Mesothelial cell of epicardium (in vitro differentiated cells): ENCODE measurements at regions not wholly inside any gene's neighbourhood (a gene's known extent, or its start where the extent isn't known, plus 50 kb on each side); places are given as distances from the start of the nearest gene placed in this dataset.

Experiments used
- DNase-seq, 2 experiments: peaks; one replicate each; pipeline ENCODE4 v3.0.0; 2021; ENCODE audit warnings: low spot score in 2 of 2; ENCODE audit not compliant: unreplicated experiment in 2 of 2
- H3K27ac Mint-ChIP-seq: 2 replicates; pipeline ENCODE4 v1.8.0; 2021; ENCODE audit warnings: mixed read lengths
- H3K27me3 Mint-ChIP-seq: 2 replicates; pipeline ENCODE4 v1.8.0; 2021; ENCODE audit warnings: low read depth, mixed read lengths
- H3K36me3 Mint-ChIP-seq: 2 replicates; pipeline ENCODE4 v1.8.0; 2021; ENCODE audit warnings: mixed read lengths
- H3K4me1 Mint-ChIP-seq: 2 replicates; pipeline ENCODE4 v1.8.0; 2021; ENCODE audit warnings: mixed read lengths
- H3K4me3 Mint-ChIP-seq: 2 replicates; pipeline ENCODE4 v1.8.0; 2021; ENCODE audit warnings: mild to moderate bottlenecking, moderate library complexity, mixed read lengths
- H3K9me3 Mint-ChIP-seq: 2 replicates; pipeline ENCODE4 v1.8.0; 2021; ENCODE audit warnings: mixed read lengths
- TF ChIP-seq, protein P1 (sequence below): fragments of 200-600 bp; sonication (generic); IDR thresholded peaks from one replicate; pipeline ENCODE4 v1.5.0; 2021; ENCODE audit warnings: antibody characterized with exemption; ENCODE audit not compliant: unreplicated experiment

GRCh38 chr5:118555727-118556126 lies 432.6 kb downstream of the DTWD2 start:
- no peaks in the 10 kb centered on the region for H3K9me3 Mint-ChIP-seq
- H3K27ac Mint-ChIP-seq, result no peak overlapping the region
- peaks cover 21% of the 10 kb centered on the region for H3K4me1 Mint-ChIP-seq
- H3K4me3 Mint-ChIP-seq, result no peak overlapping the region
- no peaks in the 10 kb centered on the region for H3K36me3 Mint-ChIP-seq
- no peak for DNase-seq
- H3K27me3 Mint-ChIP-seq, result no peaks in the 10 kb centered on the region
- TF ChIP-seq, protein P1, sequence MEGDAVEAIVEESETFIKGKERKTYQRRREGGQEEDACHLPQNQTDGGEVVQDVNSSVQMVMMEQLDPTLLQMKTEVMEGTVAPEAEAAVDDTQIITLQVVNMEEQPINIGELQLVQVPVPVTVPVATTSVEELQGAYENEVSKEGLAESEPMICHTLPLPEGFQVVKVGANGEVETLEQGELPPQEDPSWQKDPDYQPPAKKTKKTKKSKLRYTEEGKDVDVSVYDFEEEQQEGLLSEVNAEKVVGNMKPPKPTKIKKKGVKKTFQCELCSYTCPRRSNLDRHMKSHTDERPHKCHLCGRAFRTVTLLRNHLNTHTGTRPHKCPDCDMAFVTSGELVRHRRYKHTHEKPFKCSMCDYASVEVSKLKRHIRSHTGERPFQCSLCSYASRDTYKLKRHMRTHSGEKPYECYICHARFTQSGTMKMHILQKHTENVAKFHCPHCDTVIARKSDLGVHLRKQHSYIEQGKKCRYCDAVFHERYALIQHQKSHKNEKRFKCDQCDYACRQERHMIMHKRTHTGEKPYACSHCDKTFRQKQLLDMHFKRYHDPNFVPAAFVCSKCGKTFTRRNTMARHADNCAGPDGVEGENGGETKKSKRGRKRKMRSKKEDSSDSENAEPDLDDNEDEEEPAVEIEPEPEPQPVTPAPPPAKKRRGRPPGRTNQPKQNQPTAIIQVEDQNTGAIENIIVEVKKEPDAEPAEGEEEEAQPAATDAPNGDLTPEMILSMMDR, result no peak

DNA sequence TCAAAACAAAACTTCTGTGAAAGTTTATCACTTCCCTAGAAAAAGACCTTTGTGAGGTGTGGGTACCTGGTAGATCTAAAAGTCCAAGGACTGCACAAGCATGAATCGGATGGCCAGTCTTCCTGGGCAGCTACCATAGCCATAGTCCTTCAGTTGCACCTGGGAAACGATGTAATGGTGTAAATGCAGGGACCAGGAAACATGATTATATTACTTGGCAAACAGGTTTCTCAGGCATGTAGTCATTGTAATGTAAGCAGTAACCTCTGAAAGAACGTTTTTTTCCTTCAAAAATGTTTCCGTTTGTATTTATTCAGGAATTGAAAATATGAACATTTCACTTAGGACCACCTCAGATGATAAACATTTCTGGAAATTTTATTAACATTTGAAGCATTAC lies 433.4 kb downstream of the DTWD2 start:
- no peak for DNase-seq
- TF ChIP-seq, protein P1, result no peak
- Mint-ChIP-seq H3K4me3 (no peak overlapping the region), H3K27me3 (no peaks in the 10 kb centered on the region), H3K4me1 (peaks cover 21% of the 10 kb centered on the region), H3K9me3 (no peaks in the 10 kb centered on the region), H3K27ac (no peak overlapping the region), H3K36me3 (no peaks in the 10 kb centered on the region)

DNA sequence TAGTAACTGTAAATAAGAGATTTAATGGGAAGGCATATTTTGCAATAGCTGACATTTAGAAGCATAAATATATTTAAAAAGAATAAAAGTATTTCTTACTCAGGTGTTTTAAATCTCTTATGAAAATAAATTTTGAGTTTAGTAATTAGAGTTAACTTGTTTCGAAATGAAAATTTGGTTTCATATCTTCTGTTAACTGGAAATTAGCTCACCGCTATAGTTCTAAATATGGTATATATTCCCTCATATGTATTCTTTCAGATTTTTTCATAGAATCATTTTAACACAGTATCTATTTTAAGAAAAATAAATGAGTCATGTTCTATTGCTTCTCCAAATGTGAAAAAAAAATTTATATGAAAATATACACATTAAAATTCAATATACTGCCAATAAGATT lies 434.1 kb downstream of the DTWD2 start:
- TF ChIP-seq, protein P1, result no peak
- H3K4me1 Mint-ChIP-seq, result peaks cover 21% of the 10 kb centered on the region
- no peak for DNase-seq
- no peaks in the 10 kb centered on the region for H3K36me3 Mint-ChIP-seq
- no peaks in the 10 kb centered on the region for H3K9me3 Mint-ChIP-seq
- no peak overlapping the region for H3K4me3 Mint-ChIP-seq
- H3K27me3 Mint-ChIP-seq, result no peaks in the 10 kb centered on the region
- no peak overlapping the region for H3K27ac Mint-ChIP-seq

DNA sequence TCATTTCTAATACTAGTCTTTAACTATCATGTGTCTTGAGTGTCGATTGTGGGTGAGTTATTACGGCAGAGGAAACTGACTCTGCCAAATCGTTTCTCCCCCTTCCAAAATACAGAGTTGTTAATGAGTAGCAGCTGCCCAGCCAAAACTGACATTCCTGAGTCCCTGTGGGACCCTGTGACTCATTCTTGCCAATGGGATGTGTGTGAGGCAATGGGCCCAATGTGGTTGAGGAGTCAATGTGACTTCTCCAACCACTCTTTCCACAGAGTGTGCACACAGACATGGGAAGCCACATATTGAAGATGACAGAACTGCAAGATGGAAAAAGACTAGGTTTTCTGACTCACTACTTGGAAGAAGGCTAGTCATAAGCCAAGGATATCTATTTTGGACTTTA lies 434.7 kb downstream of the DTWD2 start:
- H3K27ac Mint-ChIP-seq, result no peak overlapping the region
- DNase-seq, result no peak
- no peaks in the 10 kb centered on the region for H3K36me3 Mint-ChIP-seq
- no peaks in the 10 kb centered on the region for H3K9me3 Mint-ChIP-seq
- H3K4me1 Mint-ChIP-seq, result peaks cover 23% of the 10 kb centered on the region
- H3K4me3 Mint-ChIP-seq, result no peak overlapping the region
- no peaks in the 10 kb centered on the region for H3K27me3 Mint-ChIP-seq
- TF ChIP-seq, protein P1, result no peak

- Mint-ChIP-seq H3K4me1 (peaks cover 19% of the 10 kb centered on the region), H3K27ac (no peak overlapping the region), H3K36me3 (no peaks in the 10 kb centered on the region), H3K4me3 (no peak overlapping the region), H3K27me3 (no peaks in the 10 kb centered on the region), H3K9me3 (no peaks in the 10 kb centered on the region)
- TF ChIP-seq, protein P1, result no peak
- no peak for DNase-seq
These were observed 435.5 kb downstream of the DTWD2 start for GRCh38 chr5:118552731-118553360.

GRCh38 chr5:118552146-118552545 lies 436.2 kb downstream of the DTWD2 start:
- no peaks in the 10 kb centered on the region for H3K36me3 Mint-ChIP-seq

More at GRCh38 chr5:118552146-118552545, 436.2 kb downstream of the DTWD2 start:
- Mint-ChIP-seq H3K27ac (no peak overlapping the region), H3K4me3 (no peak overlapping the region), H3K27me3 (no peaks in the 10 kb centered on the region), H3K4me1 (peaks cover 16% of the 10 kb centered on the region), H3K9me3 (no peaks in the 10 kb centered on the region)
- TF ChIP-seq, protein P1, result no peak
- DNase-seq, result no peak
